ENCODE measurements at regions not wholly inside any gene's neighbourhood (a gene's known extent, or its start where the extent isn't known, plus 50 kb on each side); places are given as distances from the start of the nearest gene placed in this dataset.
"Not testable (repeated sequence)": the region's sequence is repeated elsewhere in the genome, so short reads cannot be mapped to it uniquely, and the experiment has no call there.

DNA sequence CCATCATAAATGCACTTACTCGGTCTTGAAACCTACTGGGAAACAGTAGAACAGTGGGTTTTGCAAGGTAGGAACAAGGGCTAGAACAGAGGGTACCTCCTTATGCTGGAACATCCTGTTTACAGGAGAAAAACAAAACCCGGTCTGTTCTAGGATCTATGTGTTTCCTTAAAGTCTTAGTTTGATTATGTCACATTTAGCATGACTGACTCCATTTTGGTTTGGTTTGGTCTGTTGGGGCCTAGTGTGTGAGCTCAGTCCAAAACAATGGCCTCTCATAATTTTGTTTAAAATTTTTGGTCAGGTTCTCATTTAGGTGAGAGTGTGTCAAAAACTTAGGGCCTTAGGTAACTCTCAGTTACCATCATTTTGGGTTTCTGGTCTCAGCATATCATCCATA, 96.3 kb upstream of the TRIM24 start:
- DNase-seq (ENCODE audit: low read depth in 1 of 2, low spot score in 1 of 2): no peak
- Histone ChIP-seq H3K4me1 (no peaks in the 10 kb centered on the region), H3K4me3 (no peak overlapping the region), H3K27ac (no peak overlapping the region), H3K4me2 (no peak overlapping the region), H3K9me3 (no peaks in the 10 kb centered on the region)
- TF ChIP-seq, protein P1, sequence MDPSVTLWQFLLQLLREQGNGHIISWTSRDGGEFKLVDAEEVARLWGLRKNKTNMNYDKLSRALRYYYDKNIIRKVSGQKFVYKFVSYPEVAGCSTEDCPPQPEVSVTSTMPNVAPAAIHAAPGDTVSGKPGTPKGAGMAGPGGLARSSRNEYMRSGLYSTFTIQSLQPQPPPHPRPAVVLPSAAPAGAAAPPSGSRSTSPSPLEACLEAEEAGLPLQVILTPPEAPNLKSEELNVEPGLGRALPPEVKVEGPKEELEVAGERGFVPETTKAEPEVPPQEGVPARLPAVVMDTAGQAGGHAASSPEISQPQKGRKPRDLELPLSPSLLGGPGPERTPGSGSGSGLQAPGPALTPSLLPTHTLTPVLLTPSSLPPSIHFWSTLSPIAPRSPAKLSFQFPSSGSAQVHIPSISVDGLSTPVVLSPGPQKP (IDR thresholded peaks at IDR 0.05; ENCODE audit: low read depth, low read length): no peak
- TF ChIP-seq FOSB (CRISPR knock-in tag; IDR thresholded peaks at IDR 0.05) (no peak), MYC (IDR thresholded peaks at IDR 0.05; ENCODE audit: borderline replicate concordance, low read length) (no peak), BHLHE40 (IDR thresholded peaks at IDR 0.05; ENCODE audit: low read depth, low read length) (no peak), TFCP2L1 (CRISPR knock-in tag; IDR thresholded peaks at IDR 0.05) (no peak), HEYL (CRISPR knock-in tag; IDR thresholded peaks at IDR 0.05) (no peak), SREBF2 (IDR thresholded peaks at IDR 0.05) (no peak), POLR2AphosphoS2 (conservative IDR thresholded peaks at IDR 0.05; ENCODE audit: low read length) (no peak), EP300 (IDR thresholded peaks at IDR 0.05) (no peak), ZNF302 (CRISPR knock-in tag; IDR thresholded peaks at IDR 0.05) (no peak), HOXB13 (CRISPR knock-in tag; IDR thresholded peaks at IDR 0.05; ENCODE audit: low read depth) (no peak)
- TF ChIP-seq, protein P2, sequence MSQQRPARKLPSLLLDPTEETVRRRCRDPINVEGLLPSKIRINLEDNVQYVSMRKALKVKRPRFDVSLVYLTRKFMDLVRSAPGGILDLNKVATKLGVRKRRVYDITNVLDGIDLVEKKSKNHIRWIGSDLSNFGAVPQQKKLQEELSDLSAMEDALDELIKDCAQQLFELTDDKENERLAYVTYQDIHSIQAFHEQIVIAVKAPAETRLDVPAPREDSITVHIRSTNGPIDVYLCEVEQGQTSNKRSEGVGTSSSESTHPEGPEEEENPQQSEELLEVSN (IDR thresholded peaks at IDR 0.05; ENCODE audit: borderline replicate concordance, low read depth): no peak
- ATAC-seq: no peak
- FAIRE-seq: no peak
- POLR2A ChIA-PET: no interaction called here
- CTCF ChIA-PET: interaction anchor here (0.6 kb wide), 1 partner anchor 494 kb away, joined by 3 read pairs; no protein-coding TSS in a partner anchor
- 37% methylated on average over 2 of the region's 2 CpGs for WGBS (ENCODE audit: missing lambda C conversion rate)

DNA sequence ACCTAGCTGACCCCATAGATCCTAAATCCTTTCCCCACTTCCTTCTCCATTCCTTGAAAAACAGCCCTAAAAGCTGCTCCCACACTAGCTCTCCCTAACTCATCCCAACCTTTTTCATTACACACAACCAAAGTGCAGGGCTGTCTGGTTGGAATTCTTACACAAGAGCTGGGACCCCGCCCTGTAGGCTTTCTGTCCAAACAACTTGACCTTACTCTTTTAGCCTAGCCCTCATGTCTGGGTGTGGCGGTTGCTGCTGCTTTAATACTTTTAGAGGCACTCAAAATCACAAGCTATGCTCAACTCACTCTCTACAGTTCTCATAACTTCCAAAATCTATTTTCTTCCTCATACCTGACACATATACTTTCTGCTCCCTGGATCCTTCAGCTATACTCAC, 93.9 kb upstream of the TRIM24 start:
- H3K4me1 ChIP-seq; POLR2A ChIA-PET; H3K4me2 ChIP-seq; CTCF ChIA-PET; DNase-seq (ENCODE audit: low read depth in 1 of 2, low spot score in 1 of 2); H3K27ac ChIP-seq; H3K4me3 ChIP-seq; FAIRE-seq; ATAC-seq: not testable (repeated sequence)
- WGBS (ENCODE audit: missing lambda C conversion rate): 41% methylated on average over 2 of the region's 2 CpGs
- H3K9me3 ChIP-seq: peaks cover 10% of the 10 kb centered on the region; the same call in 1 of the 3 replicates

DNA sequence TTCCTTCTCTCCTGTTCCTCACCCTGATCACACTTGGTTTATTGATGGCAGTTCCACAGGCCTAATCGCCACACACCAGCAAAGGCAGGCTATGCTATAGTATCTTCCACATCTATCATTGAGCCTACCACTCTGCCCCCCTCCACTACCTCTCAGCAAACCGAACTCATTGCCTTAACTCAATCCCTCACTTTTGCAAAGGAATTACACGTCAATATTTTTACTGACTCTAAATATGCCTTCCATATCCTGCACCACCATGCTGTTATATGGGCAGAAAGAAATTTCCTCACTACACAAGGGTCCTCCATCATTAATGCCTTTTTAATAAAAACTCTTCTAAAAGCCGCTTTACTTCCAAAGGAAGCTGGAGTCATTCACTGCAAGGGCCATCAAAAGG, 93.4 kb upstream of the TRIM24 start:
- DNase-seq (ENCODE audit: low read depth in 1 of 2, low spot score in 1 of 2); H3K4me3 ChIP-seq; H3K27ac ChIP-seq; H3K4me2 ChIP-seq; POLR2A ChIA-PET; ATAC-seq; H3K4me1 ChIP-seq; FAIRE-seq: not testable (repeated sequence)
- H3K9me3 ChIP-seq: peaks cover 10% of the 10 kb centered on the region; the same call in 1 of the 3 replicates
- 46% methylated on average over 4 of the region's 4 CpGs for WGBS (ENCODE audit: missing lambda C conversion rate)
- CTCF ChIA-PET: interaction anchor here (1.0 kb wide), 1 partner anchor 16 kb away, joined by 3 read pairs; no protein-coding TSS in a partner anchor

DNA sequence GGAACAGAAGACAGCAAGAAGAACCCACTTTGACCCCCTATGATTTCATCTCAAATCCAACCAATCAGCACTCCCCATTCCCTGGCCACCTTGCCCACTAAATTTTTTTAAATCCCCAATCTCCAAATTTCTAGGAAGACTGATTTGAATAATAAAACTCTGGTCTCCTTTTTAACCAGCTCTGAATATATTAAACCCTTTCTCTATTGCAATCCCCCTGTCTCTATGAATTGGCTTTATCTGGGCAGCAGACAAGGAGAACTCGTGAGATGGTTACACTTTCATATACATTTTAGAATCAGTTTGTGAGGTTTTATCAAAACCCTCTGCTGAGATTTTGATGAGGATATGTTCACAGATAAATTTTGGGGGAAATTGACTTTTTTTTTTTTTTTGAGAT, 90.3 kb upstream of the TRIM24 start:
- FAIRE-seq (no peak), DNase-seq (ENCODE audit: low read depth in 1 of 2, low spot score in 1 of 2) (no peak), ATAC-seq (no peak)
- TF ChIP-seq KDM5A (IDR thresholded peaks at IDR 0.05): peak; percentile 70; the same call in 1 of the 2 replicates
- TF ChIP-seq ZSCAN20 (CRISPR knock-in tag; IDR thresholded peaks at IDR 0.05): no peak
- WGBS (ENCODE audit: missing lambda C conversion rate): 7% methylated on average over 1 of the region's 1 CpG
- ChIA-PET POLR2A (no interaction called here), CTCF (no interaction called here)
- Histone ChIP-seq H3K27ac (no peak overlapping the region), H3K4me3 (no peak overlapping the region), H3K9me3 (peaks cover 10% of the 10 kb centered on the region; the same call in 1 of the 3 replicates), H3K4me2 (no peak overlapping the region), H3K4me1 (no peaks in the 10 kb centered on the region)

DNA sequence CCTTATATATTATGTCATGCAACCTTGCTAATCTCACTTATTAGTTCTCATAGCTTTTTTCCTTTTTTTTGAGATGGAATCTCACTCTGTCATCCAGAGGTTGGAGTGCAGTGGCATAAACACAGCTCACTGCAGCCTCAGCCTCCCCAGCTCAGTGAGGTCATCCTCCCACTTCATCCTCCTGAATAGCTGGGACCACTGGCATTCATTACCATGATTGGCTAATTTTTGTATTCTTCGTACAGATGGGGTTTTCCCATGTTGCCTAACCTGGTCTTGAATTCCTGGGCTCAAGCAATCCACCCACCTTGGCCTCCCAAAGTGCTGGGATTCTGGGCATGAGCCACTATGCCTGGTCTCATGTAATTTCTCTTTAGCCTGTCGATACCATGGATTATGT, 89.1 kb upstream of the TRIM24 start:
- WGBS (ENCODE audit: missing lambda C conversion rate): 15% methylated on average over 2 of the region's 2 CpGs
- Histone ChIP-seq H3K9me3 (peaks cover 10% of the 10 kb centered on the region; the same call in 1 of the 3 replicates), H3K4me1 (no peaks in the 10 kb centered on the region), H3K4me3 (no peak overlapping the region), H3K27ac (no peak overlapping the region), H3K4me2 (no peak overlapping the region)
- DNase-seq (ENCODE audit: low read depth in 1 of 2, low spot score in 1 of 2): no peak
- ChIA-PET POLR2A (no interaction called here), CTCF (interaction anchor here (0.5 kb wide), 1 partner anchor 219 kb away, joined by 3 read pairs; no protein-coding TSS in a partner anchor)
- ATAC-seq: no peak
- FAIRE-seq: no peak
- TF ChIP-seq NR3C1 (IDR thresholded peaks at IDR 0.05): no peak
- no peak for TF ChIP-seq SMC3 (IDR thresholded peaks at IDR 0.05)
- TF ChIP-seq, protein P3, sequence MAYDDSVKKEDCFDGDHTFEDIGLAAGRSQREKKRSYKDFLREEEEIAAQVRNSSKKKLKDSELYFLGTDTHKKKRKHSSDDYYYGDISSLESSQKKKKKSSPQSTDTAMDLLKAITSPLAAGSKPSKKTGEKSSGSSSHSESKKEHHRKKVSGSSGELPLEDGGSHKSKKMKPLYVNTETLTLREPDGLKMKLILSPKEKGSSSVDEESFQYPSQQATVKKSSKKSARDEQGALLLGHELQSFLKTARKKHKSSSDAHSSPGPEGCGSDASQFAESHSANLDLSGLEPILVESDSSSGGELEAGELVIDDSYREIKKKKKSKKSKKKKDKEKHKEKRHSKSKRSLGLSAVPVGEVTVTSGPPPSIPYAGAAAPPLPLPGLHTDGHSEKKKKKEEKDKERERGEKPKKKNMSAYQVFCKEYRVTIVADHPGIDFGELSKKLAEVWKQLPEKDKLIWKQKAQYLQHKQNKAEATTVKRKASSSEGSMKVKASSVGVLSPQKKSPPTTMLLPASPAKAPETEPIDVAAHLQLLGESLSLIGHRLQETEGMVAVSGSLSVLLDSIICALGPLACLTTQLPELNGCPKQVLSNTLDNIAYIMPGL (CRISPR knock-in tag; IDR thresholded peaks at IDR 0.05; ENCODE audit: borderline replicate concordance): no peak
- no peak for TF ChIP-seq NPAS2 (CRISPR knock-in tag; IDR thresholded peaks at IDR 0.05; ENCODE audit: borderline replicate concordance)
